ENCODE measurements at regions not wholly inside any gene's neighbourhood (a gene's known extent, or its start where the extent isn't known, plus 50 kb on each side); places are given as distances from the start of the nearest gene placed in this dataset.

DNA sequence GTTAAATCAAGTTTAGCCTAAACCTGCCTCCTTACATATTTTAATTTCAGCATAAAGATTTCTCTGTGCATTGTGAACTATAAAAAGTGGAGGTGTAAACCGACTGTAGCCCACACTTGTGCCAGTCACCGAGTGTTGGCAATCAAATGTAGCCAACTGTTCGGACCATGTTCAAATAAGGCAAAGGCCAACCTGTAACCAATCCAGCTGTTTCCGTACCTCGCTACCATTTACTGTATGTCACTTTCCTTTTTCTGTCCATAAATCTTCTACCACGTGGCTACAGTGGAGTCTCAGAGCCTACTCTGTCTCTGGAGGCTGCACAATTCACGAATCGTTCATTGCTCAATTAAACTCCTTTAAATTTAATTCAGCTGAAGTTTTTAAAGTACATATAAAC lies 156.0 kb downstream of the SLC25A46 start:
- no peaks in the 10 kb centered on the region for H3K36me3 Mint-ChIP-seq (ENCODE audit: low read depth)

DNA sequence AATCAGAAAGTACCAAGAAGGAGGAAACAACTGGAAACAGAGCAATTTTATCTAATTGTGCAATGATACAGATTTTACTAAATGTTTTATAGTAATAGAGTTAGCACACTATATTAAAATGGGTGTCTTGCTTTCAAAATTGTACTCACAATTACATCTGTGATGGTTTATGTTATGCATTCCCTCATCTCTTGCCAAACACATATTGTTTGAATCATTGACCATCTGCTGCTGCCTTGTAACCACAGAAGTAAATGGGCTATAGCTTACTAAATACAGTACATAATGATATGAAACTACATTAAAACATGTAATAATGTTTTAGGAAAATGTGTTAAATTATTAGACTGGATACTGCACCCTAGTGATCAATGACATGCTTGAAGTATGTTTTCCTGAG lies 158.1 kb downstream of the SLC25A46 start:
- H3K4me3 Mint-ChIP-seq = no peak overlapping the region
- no peaks in the 10 kb centered on the region for H3K4me1 Mint-ChIP-seq
- no peak for DNase-seq
- no peaks in the 10 kb centered on the region for H3K36me3 Mint-ChIP-seq (ENCODE audit: low read depth)
- H3K27ac Mint-ChIP-seq = no peak overlapping the region
- H3K9me3 Mint-ChIP-seq = peaks cover 3% of the 10 kb centered on the region
- H3K27me3 Mint-ChIP-seq (ENCODE audit: low read depth, poor library complexity) = peaks cover 13% of the 10 kb centered on the region
- TF ChIP-seq, protein P1, sequence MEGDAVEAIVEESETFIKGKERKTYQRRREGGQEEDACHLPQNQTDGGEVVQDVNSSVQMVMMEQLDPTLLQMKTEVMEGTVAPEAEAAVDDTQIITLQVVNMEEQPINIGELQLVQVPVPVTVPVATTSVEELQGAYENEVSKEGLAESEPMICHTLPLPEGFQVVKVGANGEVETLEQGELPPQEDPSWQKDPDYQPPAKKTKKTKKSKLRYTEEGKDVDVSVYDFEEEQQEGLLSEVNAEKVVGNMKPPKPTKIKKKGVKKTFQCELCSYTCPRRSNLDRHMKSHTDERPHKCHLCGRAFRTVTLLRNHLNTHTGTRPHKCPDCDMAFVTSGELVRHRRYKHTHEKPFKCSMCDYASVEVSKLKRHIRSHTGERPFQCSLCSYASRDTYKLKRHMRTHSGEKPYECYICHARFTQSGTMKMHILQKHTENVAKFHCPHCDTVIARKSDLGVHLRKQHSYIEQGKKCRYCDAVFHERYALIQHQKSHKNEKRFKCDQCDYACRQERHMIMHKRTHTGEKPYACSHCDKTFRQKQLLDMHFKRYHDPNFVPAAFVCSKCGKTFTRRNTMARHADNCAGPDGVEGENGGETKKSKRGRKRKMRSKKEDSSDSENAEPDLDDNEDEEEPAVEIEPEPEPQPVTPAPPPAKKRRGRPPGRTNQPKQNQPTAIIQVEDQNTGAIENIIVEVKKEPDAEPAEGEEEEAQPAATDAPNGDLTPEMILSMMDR (IDR thresholded peaks at IDR 0.05) = no peak

More for the DNA sequence above, 156.0 kb downstream of the SLC25A46 start:
- DNase-seq = no peak
- no peak overlapping the region for H3K4me3 Mint-ChIP-seq
- no peak overlapping the region for H3K27ac Mint-ChIP-seq
- peaks cover 13% of the 10 kb centered on the region for H3K27me3 Mint-ChIP-seq (ENCODE audit: low read depth, poor library complexity)
- TF ChIP-seq, protein P1 (IDR thresholded peaks at IDR 0.05) = no peak
- H3K4me1 Mint-ChIP-seq = no peaks in the 10 kb centered on the region
- H3K9me3 Mint-ChIP-seq = peaks cover 23% of the 10 kb centered on the region

DNA sequence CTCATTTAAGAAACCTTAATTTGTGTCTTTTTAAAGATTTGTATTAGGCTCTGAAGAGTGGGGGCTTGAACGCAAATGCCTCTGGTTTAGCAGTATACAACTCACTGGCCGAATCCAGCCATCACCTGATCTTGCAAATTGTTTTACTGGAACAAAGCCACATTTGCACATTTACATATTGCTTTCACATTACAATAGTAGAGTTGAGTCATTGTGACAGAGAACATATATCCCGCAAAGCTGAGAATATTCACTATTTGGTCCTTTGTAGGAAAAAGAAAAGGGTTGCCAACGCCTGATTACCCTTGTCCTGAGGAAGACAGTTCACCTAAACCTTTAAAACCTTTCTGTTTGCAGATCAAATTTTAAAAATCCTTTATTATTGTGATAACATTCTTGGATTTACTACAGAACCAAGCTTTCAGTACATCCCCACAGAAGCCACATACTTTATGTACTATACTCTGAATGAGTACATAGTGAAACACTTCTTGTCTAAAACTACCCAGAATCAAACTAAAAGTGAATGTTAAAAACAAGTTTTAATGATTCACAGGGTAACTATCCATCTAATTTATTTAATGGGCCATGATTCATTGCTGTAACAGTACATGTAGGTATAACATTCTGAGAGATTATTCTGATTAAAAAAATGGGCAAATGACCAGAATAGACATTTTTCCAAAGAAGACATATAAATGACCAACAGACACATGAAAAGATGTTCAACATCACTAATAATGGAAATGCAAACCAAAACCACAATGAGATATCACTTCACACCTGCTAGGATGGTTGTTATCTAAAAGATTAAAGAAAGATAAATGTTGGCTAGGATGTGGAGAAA lies 161.0 kb downstream of the SLC25A46 start:
- no peaks in the 10 kb centered on the region for H3K4me1 Mint-ChIP-seq
- H3K27me3 Mint-ChIP-seq (ENCODE audit: low read depth, poor library complexity) = peaks cover 16% of the 10 kb centered on the region
- no peak overlapping the region for H3K27ac Mint-ChIP-seq
- H3K4me3 Mint-ChIP-seq = no peak overlapping the region
- TF ChIP-seq, protein P1 (IDR thresholded peaks at IDR 0.05) = no peak
- H3K36me3 Mint-ChIP-seq (ENCODE audit: low read depth) = no peaks in the 10 kb centered on the region
- no peak for DNase-seq
- no peaks in the 10 kb centered on the region for H3K9me3 Mint-ChIP-seq

DNA sequence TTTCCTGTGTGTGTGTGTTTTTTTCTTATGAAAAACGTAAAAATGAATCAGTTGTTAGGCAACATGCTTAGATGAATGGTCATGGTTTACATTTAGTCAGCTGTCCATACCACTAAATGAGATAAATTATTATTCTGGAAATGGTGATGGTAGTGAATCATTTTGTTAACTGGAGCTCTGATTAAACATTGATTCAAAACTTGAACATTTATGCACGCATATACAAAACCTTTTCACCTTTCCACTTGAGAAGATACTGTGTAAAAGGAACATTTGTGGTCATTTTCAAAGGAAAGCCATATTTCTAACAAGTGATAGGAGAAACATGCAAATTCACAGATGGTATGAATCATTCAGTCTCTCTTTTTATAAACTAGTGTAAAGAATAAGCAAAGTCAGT lies 162.0 kb downstream of the SLC25A46 start:
- no peak overlapping the region for H3K27ac Mint-ChIP-seq
- H3K27me3 Mint-ChIP-seq (ENCODE audit: low read depth, poor library complexity) = peaks cover 15% of the 10 kb centered on the region
- TF ChIP-seq, protein P1 (IDR thresholded peaks at IDR 0.05) = no peak
- DNase-seq = no peak
- H3K4me3 Mint-ChIP-seq = no peak overlapping the region
- no peaks in the 10 kb centered on the region for H3K9me3 Mint-ChIP-seq
- H3K4me1 Mint-ChIP-seq = no peaks in the 10 kb centered on the region
- no peaks in the 10 kb centered on the region for H3K36me3 Mint-ChIP-seq (ENCODE audit: low read depth)

DNA sequence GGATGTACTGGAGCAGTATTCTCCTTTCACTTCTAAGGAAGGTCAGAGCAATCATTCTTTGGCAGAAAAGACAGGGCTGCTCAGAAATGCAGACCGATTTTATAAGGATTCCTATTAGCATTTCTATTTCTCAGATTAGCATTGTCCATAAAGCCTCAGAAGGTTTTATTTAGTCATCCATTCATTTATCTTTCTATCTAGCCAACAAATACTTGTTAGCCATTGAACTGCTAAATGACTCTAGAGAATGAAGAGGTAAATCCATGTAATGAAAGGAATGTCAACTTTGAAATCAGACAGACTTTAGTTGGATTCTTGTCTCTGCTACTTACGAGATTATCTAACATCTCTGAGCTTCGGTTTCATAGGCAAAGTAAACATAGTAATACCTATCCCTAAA lies 165.2 kb downstream of the SLC25A46 start:
- H3K36me3 Mint-ChIP-seq (ENCODE audit: low read depth) = no peaks in the 10 kb centered on the region
- H3K27ac Mint-ChIP-seq = no peak overlapping the region
- DNase-seq = no peak
- H3K9me3 Mint-ChIP-seq = peaks cover 5% of the 10 kb centered on the region
- no peaks in the 10 kb centered on the region for H3K4me1 Mint-ChIP-seq
- H3K4me3 Mint-ChIP-seq = no peak overlapping the region
- TF ChIP-seq, protein P1 (IDR thresholded peaks at IDR 0.05) = no peak
- H3K27me3 Mint-ChIP-seq (ENCODE audit: low read depth, poor library complexity) = peaks cover 8% of the 10 kb centered on the region

DNA sequence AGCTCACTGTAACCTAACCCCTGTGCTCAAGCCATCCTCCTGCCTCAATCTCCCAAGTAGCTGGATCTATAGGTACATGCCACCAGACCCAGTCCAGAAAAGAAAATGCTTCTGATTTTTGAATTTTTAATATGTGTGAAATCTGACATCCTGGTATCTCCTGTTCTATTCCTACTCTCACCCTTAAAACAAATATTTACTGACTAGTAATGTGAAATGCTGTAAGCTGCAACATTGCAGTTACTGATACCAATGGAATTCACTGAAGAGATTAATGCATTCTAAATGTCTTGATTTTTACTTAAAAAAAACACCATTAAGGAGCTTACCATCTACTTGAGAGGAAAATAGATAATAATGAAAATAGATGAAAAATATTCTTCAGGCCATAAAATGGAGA lies 162.7 kb upstream of the TSLP start:
- Mint-ChIP-seq H3K27me3 (ENCODE audit: low read depth, poor library complexity) (no peaks in the 10 kb centered on the region), H3K4me1 (no peaks in the 10 kb centered on the region), H3K9me3 (peaks cover 5% of the 10 kb centered on the region), H3K27ac (no peak overlapping the region), H3K4me3 (no peak overlapping the region), H3K36me3 (ENCODE audit: low read depth) (no peaks in the 10 kb centered on the region)
- TF ChIP-seq, protein P1 (IDR thresholded peaks at IDR 0.05) = no peak
- no peak for DNase-seq

Measured in nephron progenitor cell (in vitro differentiated cells).